Motor neuron (in vitro differentiated cells): ENCODE measurements at regions not wholly inside any gene's neighbourhood (a gene's known extent, or its start where the extent isn't known, plus 50 kb on each side); places are given as distances from the start of the nearest gene placed in this dataset.
"Not testable (repeated sequence)": the region's sequence is repeated elsewhere in the genome, so short reads cannot be mapped to it uniquely, and the experiment has no call there.

Experiments used
- ATAC-seq, 8 experiments: fragments of 200-7000 bp; cut with Tn5 transposase; replicated peaks in 6 of 8; 2 replicates each; pipeline ENCODE4 v1.8.0; 2021; ENCODE audit warnings: mild to moderate bottlenecking in 8 of 8, moderate library complexity in 8 of 8
- H3K27ac ChIP-seq, 2 donors: fragments of 250-450 bp; sonication (Bioruptor Pico); 2 replicates each; pipeline ENCODE4 v1.9.0; 2021; ENCODE audit warnings: antibody characterized with exemption in 2 of 2, mild to moderate bottlenecking in 2 of 2, moderate library complexity in 1 of 2
- H3K4me1 ChIP-seq, 2 donors: fragments of 250-450 bp; sonication (Bioruptor Pico); replicated peaks in 1 of 2; 2 replicates each; pipeline ENCODE4 v1.6.1; 2021; ENCODE audit warnings: antibody characterized with exemption in 2 of 2, mild to moderate bottlenecking in 2 of 2, moderate library complexity in 1 of 2
- H3K4me3 ChIP-seq, 5 donors: fragments of 250-450 bp; sonication (Bioruptor Pico); 2 replicates each; pipeline ENCODE4 v1.9.0; 2021; ENCODE audit warnings: antibody characterized with exemption in 5 of 5, mild to moderate bottlenecking in 5 of 5, moderate library complexity in 4 of 5
- WGBS, 10 experiments: fragments of 450-650 bp; shearing (Covaris generic); methylation state at CpG; one replicate each; pipeline ENCODE4 v1.0.0; 2022; 5-methylcytosine and 5-hydroxymethylcytosine counted together
- in situ Hi-C, 9 experiments: fragments of 400-800 bp; cut with MboI; loops; one replicate each; pipeline ENCODE4 v1.15.0; 2021; ENCODE audit warnings: low sequenced_read_pairs in 9 of 9, low pct_unique_long_range_greater_than_20kb in 2 of 9; ENCODE audit not compliant: unreplicated experiment in 9 of 9

GRCh38 chr20:40878099-40878498 lies 150.5 kb upstream of the TOP1 start:
- H3K27ac ChIP-seq, ATAC-seq, in situ Hi-C loops, H3K4me3 ChIP-seq: not testable (repeated sequence)
- H3K4me1 ChIP-seq = peaks cover 4 to 14% of the 10 kb centered on the region in 2 donors
- 0 to 100% (median 100%) methylated on average over 1 of the region's 1 CpG; no CpG with 5 or more reads in 1 of the 10 experiments for WGBS, 10 experiments

GRCh38 chr20:40880063-40880728 lies 148.4 kb upstream of the TOP1 start:
- WGBS, 10 experiments = 33 to 83% (median 60%) methylated on average over 1 to 3 of the region's 3 CpGs; no CpG with 5 or more reads in 3 of the 10 experiments
- peaks cover 0 to 8% of the 10 kb centered on the region in 2 donors for H3K4me1 ChIP-seq
- no peak for ATAC-seq

GRCh38 chr20:40880729-40881109 lies 147.9 kb upstream of the TOP1 start:
- no peak overlapping the region for H3K27ac ChIP-seq
- 0 to 54% (median 20%) methylated on average over 1 to 2 of the region's 2 CpGs; no CpG with 5 or more reads in 4 of the 10 experiments for WGBS, 10 experiments
- in situ Hi-C loops = no loop called here
- ATAC-seq = no peak
- H3K4me1 ChIP-seq = peaks cover 0 to 4% of the 10 kb centered on the region in 2 donors
- H3K4me3 ChIP-seq = no peak overlapping the region

More at GRCh38 chr20:40880063-40880728, 148.4 kb upstream of the TOP1 start:
- in situ Hi-C loops = no loop called here
- Histone ChIP-seq H3K4me3 (no peak overlapping the region), H3K27ac (no peak overlapping the region)

GRCh38 chr20:40882152-40882551 lies 146.5 kb upstream of the TOP1 start:
- Histone ChIP-seq H3K4me3 (no peak overlapping the region), H3K4me1 (peaks cover 0 to 4% of the 10 kb centered on the region in 2 donors), H3K27ac (no peak overlapping the region)
- in situ Hi-C loops = no loop called here
- 63 to 100% (median 77%) methylated on average over 1 to 4 of the region's 4 CpGs; no CpG with 5 or more reads in 2 of the 10 experiments for WGBS, 10 experiments
- ATAC-seq = no peak

GRCh38 chr20:40883097-40883496 lies 145.5 kb upstream of the TOP1 start:
- ATAC-seq = no peak

GRCh38 chr20:40887105-40887504 lies 141.5 kb upstream of the TOP1 start:
- in situ Hi-C loops = no loop called here

More at GRCh38 chr20:40883097-40883496, 145.5 kb upstream of the TOP1 start:
- WGBS, 10 experiments = 8 to 82% (median 45%) methylated on average over 2 of the region's 2 CpGs; no CpG with 5 or more reads in 6 of the 10 experiments
- Histone ChIP-seq H3K27ac (no peak overlapping the region), H3K4me1 (peaks cover 0 to 12% of the 10 kb centered on the region in 2 donors), H3K4me3 (no peak overlapping the region)
- in situ Hi-C loops = no loop called here

GRCh38 chr20:40889266-40889665 lies 139.4 kb upstream of the TOP1 start:
- in situ Hi-C loops = not testable (repeated sequence)
- 75 to 100% (median 92%) methylated on average over 1 to 3 of the region's 3 CpGs; no CpG with 5 or more reads in 4 of the 10 experiments for WGBS, 10 experiments
- ATAC-seq = peak in 2 of 8 experiments; percentile 23 to 39

More at GRCh38 chr20:40887105-40887504, 141.5 kb upstream of the TOP1 start:
- 0 to 100% (median 57%) methylated on average over 1 to 5 of the region's 13 CpGs; no CpG with 5 or more reads in 7 of the 10 experiments for WGBS, 10 experiments
- no peak overlapping the region for H3K27ac ChIP-seq
- ATAC-seq = peak in 4 of 8 experiments; percentile 28 to 67 (median 32)
- H3K4me1 ChIP-seq = peaks cover 0 to 12% of the 10 kb centered on the region in 2 donors
- H3K4me3 ChIP-seq = no peak overlapping the region

GRCh38 chr20:40890181-40890580 lies 138.4 kb upstream of the TOP1 start:
- Histone ChIP-seq H3K4me1 (peaks cover 0 to 12% of the 10 kb centered on the region in 2 donors), H3K4me3 (no peak overlapping the region), H3K27ac (no peak overlapping the region)
- 67 to 100% (median 100%) methylated on average over 1 to 2 of the region's 2 CpGs; no CpG with 5 or more reads in 3 of the 10 experiments for WGBS, 10 experiments
- ATAC-seq = no peak
- in situ Hi-C loops = no loop called here

More at GRCh38 chr20:40889266-40889665, 139.4 kb upstream of the TOP1 start:
- H3K27ac ChIP-seq, H3K4me3 ChIP-seq: not testable (repeated sequence)
- peaks cover 0 to 12% of the 10 kb centered on the region in 2 donors for H3K4me1 ChIP-seq

GRCh38 chr20:40890635-40891034 lies 138.0 kb upstream of the TOP1 start:
- ATAC-seq = no peak
- in situ Hi-C loops = no loop called here
- no peak overlapping the region for H3K27ac ChIP-seq

GRCh38 chr20:40891351-40891750 lies 137.3 kb upstream of the TOP1 start:
- no peak for ATAC-seq
- H3K4me3 ChIP-seq = no peak overlapping the region
- in situ Hi-C loops = no loop called here

More at GRCh38 chr20:40890635-40891034, 138.0 kb upstream of the TOP1 start:
- peaks cover 0 to 12% of the 10 kb centered on the region in 2 donors for H3K4me1 ChIP-seq
- no peak overlapping the region for H3K4me3 ChIP-seq

GRCh38 chr20:40892642-40893041 lies 136.0 kb upstream of the TOP1 start:
- 86 to 90% methylated on average over 2 of the region's 2 CpGs; no CpG with 5 or more reads in 8 of the 10 experiments for WGBS, 10 experiments
- H3K4me1 ChIP-seq = peaks cover 0 to 9% of the 10 kb centered on the region in 2 donors
- ATAC-seq = peak in 3 of 8 experiments; percentile 35 to 76 (median 37)
- in situ Hi-C loops = no loop called here
- H3K27ac ChIP-seq = no peak overlapping the region
- H3K4me3 ChIP-seq = no peak overlapping the region

More at GRCh38 chr20:40891351-40891750, 137.3 kb upstream of the TOP1 start:
- H3K27ac ChIP-seq = no peak overlapping the region
- peaks cover 0 to 12% of the 10 kb centered on the region in 2 donors for H3K4me1 ChIP-seq

GRCh38 chr20:40893610-40894236 lies 134.9 kb upstream of the TOP1 start:
- H3K4me3 ChIP-seq = no peak overlapping the region
- in situ Hi-C loops = no loop called here
- peaks cover 0 to 6% of the 10 kb centered on the region in 2 donors for H3K4me1 ChIP-seq
- WGBS, 10 experiments = 13 to 100% (median 60%) methylated on average over 1 of the region's 1 CpG; no CpG with 5 or more reads in 7 of the 10 experiments
- H3K27ac ChIP-seq = no peak overlapping the region
- no peak for ATAC-seq

- ATAC-seq = no peak
- H3K4me3 ChIP-seq = no peak overlapping the region
- WGBS, 10 experiments = 40 to 100% (median 83%) methylated on average over 1 of the region's 1 CpG; no CpG with 5 or more reads in 5 of the 10 experiments
- in situ Hi-C loops = no loop called here
- peaks cover 0 to 6% of the 10 kb centered on the region in 2 donors for H3K4me1 ChIP-seq
- H3K27ac ChIP-seq = no peak overlapping the region
Measured at GRCh38 chr20:40894237-40894630, 134.4 kb upstream of the TOP1 start.
